WTC11 (cell line): ENCODE measurements at regions not wholly inside any gene's neighbourhood (a gene's known extent, or its start where the extent isn't known, plus 50 kb on each side); places are given as distances from the start of the nearest gene placed in this dataset.

ENCODE experiments used
- AFF4 ChIP-seq: sonication (generic); formaldehyde crosslinking; IDR thresholded peaks from 2 replicates; pipeline ENCODE4 v1.8.1; 2023; ENCODE audit warnings: mild to moderate bottlenecking, missing genetic modification reagents, borderline replicate concordance
- CTCF ChIP-seq: fragments of 200-600 bp; IDR thresholded peaks from 2 replicates; pipeline ENCODE4 v1.8.0; 2022; ENCODE audit warnings: antibody characterized with exemption
- JUN ChIP-seq: sonication (generic); formaldehyde crosslinking; IDR thresholded peaks from 2 replicates; pipeline ENCODE4 v1.8.0; 2023; ENCODE audit warnings: mild to moderate bottlenecking, missing genetic modification reagents
- MAX ChIP-seq: sonication (generic); formaldehyde crosslinking; IDR thresholded peaks from 2 replicates; pipeline ENCODE4 v1.8.0; 2022; ENCODE audit warnings: mild to moderate bottlenecking, missing genetic modification reagents
- NFATC4 ChIP-seq: fragments of 250-450 bp; sonication (Bioruptor Pico); IDR thresholded peaks from 2 replicates; pipeline ENCODE4 v1.9.0; 2021; ENCODE audit warnings: mild to moderate bottlenecking
- NFYB ChIP-seq: sonication (generic); formaldehyde crosslinking; conservative IDR thresholded peaks from 2 replicates; pipeline ENCODE4 v1.8.0; 2022; ENCODE audit warnings: low read depth, missing genetic modification reagents
- SMAD3 ChIP-seq: sonication (generic); formaldehyde crosslinking; IDR thresholded peaks from 2 replicates; pipeline ENCODE4 v1.8.0; 2022; ENCODE audit warnings: missing genetic modification reagents, mild to moderate bottlenecking, borderline replicate concordance
- TEAD4 ChIP-seq: sonication (generic); formaldehyde crosslinking; IDR thresholded peaks from 2 replicates; pipeline ENCODE4 v1.8.0; 2022; ENCODE audit warnings: mild to moderate bottlenecking, missing genetic modification reagents
- TP53 ChIP-seq: sonication (generic); formaldehyde crosslinking; IDR thresholded peaks from 2 replicates; pipeline ENCODE4 v1.8.1; 2023; ENCODE audit warnings: mild to moderate bottlenecking, missing genetic modification reagents
- ZNF138 ChIP-seq: sonication (generic); formaldehyde crosslinking; conservative IDR thresholded peaks from 2 replicates; pipeline ENCODE4 v1.8.1; 2022; ENCODE audit warnings: mild to moderate bottlenecking, moderate library complexity, missing genetic modification reagents
- TF ChIP-seq, protein P1 (sequence below): sonication (generic); formaldehyde crosslinking; IDR thresholded peaks from 2 replicates; pipeline ENCODE4 v1.8.1; 2023; ENCODE audit warnings: mild to moderate bottlenecking, missing genetic modification reagents, moderate library complexity

DNA sequence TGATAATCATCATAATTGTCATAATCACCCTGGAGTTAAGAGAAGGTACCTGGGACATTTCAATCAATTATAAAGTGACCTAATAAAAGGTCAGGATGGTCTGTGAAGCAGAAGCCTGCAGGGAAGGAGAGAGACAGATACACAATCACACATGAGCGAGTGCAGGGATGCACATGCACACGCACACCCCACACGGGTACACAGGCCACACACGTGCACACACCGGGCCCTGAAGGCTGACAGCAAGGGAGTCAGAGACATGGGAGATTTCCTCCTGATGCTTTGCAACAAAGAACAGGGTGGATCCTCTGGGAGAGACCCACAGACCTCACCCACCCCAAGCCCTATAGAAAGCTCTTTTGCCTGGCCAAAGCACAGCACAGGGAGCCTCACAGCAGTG lies 82.3 kb upstream of the ZC3H12A start:
- TF ChIP-seq SMAD3 (CRISPR knock-in tag) (no peak), NFYB (CRISPR knock-in tag) (no peak), TP53 (no peak), CTCF (no peak), TEAD4 (CRISPR knock-in tag) (no peak), ZNF138 (CRISPR knock-in tag) (no peak), JUN (CRISPR knock-in tag) (no peak), NFATC4 (CRISPR knock-in tag) (no peak), MAX (CRISPR knock-in tag) (no peak), AFF4 (CRISPR knock-in tag) (no peak)
- TF ChIP-seq, protein P1, sequence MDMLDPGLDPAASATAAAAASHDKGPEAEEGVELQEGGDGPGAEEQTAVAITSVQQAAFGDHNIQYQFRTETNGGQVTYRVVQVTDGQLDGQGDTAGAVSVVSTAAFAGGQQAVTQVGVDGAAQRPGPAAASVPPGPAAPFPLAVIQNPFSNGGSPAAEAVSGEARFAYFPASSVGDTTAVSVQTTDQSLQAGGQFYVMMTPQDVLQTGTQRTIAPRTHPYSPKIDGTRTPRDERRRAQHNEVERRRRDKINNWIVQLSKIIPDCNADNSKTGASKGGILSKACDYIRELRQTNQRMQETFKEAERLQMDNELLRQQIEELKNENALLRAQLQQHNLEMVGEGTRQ (CRISPR knock-in tag): no peak
